GM12865 (cell line): ENCODE measurements at regions not wholly inside any gene's neighbourhood (a gene's known extent, or its start where the extent isn't known, plus 50 kb on each side); places are given as distances from the start of the nearest gene placed in this dataset.

ENCODE experiments used
- DNase-seq: peaks from one replicate; pipeline ENCODE4 v3.0.0; 2010; ENCODE audit warnings: low read depth
- H3K4me3 ChIP-seq: 2 replicates; pipeline ENCODE4 v1.5.1; 2011; ENCODE audit warnings: mild to moderate bottlenecking, low read depth, low read length, control low read depth
- TF ChIP-seq, protein P1 (sequence below): IDR thresholded peaks from 2 replicates; pipeline ENCODE4 v1.5.1; 2011; ENCODE audit warnings: low read length, control low read depth, low read depth, inconsistent platforms; ENCODE audit not compliant: insufficient read depth; ENCODE audit errors: missing control alignments

DNA sequence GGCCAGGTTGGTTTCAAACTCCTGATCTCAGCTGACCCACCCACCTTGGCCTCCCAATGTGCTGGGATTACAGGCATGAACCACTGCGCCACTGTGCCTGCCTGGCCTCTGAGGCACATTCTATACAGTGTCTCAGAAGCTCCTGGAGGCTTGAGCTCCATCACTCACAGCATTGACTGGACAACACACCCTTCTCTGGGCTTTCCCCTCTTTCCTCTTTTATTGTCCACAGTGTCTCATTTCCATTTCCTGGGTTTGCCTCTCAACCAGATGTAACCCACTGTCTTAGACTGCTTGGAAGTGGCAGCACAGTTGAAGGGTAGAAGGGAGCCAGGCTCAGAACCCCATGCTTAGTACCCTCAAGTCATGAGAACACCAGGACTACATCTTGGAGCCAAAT is 208.1 kb downstream of the MTX2 start:
- DNase-seq: no peak
- TF ChIP-seq, protein P1, sequence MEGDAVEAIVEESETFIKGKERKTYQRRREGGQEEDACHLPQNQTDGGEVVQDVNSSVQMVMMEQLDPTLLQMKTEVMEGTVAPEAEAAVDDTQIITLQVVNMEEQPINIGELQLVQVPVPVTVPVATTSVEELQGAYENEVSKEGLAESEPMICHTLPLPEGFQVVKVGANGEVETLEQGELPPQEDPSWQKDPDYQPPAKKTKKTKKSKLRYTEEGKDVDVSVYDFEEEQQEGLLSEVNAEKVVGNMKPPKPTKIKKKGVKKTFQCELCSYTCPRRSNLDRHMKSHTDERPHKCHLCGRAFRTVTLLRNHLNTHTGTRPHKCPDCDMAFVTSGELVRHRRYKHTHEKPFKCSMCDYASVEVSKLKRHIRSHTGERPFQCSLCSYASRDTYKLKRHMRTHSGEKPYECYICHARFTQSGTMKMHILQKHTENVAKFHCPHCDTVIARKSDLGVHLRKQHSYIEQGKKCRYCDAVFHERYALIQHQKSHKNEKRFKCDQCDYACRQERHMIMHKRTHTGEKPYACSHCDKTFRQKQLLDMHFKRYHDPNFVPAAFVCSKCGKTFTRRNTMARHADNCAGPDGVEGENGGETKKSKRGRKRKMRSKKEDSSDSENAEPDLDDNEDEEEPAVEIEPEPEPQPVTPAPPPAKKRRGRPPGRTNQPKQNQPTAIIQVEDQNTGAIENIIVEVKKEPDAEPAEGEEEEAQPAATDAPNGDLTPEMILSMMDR: no peak
- H3K4me3 ChIP-seq: no peak overlapping the region

DNA sequence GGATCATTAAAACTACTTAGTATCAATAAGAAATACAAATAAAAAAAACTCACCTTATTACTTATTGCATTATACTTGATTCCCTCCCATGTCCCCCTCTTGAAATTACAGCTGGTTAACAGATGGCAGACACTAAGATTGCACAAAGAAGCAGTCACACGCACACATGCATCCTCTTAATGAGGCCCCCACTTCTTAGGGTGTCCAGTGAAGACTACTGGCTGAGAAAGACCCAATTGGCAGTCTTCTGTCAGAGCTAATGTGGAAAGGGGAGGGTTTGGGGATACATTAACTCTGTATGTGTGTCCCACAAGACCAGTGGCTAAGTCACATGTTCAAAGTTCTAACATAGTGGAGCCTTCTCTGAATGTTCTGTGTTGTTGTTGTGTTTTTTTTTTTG is 210.7 kb downstream of the MTX2 start:
- H3K4me3 ChIP-seq: no peak overlapping the region
- TF ChIP-seq, protein P1: no peak
- no peak for DNase-seq

DNA sequence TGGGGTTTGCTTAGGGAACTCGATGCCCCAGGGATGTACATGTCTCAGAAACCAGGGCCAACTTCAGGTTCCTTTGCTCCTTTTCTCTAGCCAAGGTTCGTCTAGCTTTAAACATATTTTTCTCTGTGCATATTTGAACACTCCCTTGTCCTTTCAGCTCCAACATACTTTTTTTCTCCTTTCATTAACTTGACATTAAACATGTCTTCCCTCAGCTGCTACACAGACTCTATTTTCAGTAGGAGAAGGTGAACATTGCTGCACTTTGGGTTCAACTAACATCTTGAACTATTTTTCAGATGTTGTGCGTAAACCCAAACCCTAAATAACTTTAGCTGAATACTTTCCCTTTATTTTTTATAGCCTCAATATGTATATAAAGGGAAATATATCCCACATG is 212.9 kb downstream of the MTX2 start:
- TF ChIP-seq, protein P1: no peak
- no peak overlapping the region for H3K4me3 ChIP-seq

DNA sequence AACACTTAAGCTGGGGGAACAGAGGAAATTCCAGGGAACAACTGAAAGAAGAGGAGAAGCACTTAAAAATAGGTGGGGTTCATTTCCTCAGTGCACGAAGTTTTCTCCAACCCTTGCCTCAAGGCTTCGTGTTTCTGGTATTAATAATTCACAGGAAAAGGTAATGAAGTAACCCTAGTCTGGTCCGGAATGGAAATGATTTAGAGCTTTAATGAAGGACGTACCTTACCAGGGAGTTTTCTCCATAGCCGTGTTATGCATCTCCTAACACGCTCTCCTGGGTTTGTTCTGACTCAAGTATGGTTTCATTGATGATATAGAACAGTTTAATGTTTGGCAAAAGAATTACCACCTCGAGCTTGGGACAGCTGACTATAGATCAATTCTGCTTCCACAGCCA is 214.2 kb downstream of the MTX2 start:
- TF ChIP-seq, protein P1: no peak
- DNase-seq: no peak
- H3K4me3 ChIP-seq: no peak overlapping the region

More for the DNA sequence above, 212.9 kb downstream of the MTX2 start:
- no peak for DNase-seq

DNA sequence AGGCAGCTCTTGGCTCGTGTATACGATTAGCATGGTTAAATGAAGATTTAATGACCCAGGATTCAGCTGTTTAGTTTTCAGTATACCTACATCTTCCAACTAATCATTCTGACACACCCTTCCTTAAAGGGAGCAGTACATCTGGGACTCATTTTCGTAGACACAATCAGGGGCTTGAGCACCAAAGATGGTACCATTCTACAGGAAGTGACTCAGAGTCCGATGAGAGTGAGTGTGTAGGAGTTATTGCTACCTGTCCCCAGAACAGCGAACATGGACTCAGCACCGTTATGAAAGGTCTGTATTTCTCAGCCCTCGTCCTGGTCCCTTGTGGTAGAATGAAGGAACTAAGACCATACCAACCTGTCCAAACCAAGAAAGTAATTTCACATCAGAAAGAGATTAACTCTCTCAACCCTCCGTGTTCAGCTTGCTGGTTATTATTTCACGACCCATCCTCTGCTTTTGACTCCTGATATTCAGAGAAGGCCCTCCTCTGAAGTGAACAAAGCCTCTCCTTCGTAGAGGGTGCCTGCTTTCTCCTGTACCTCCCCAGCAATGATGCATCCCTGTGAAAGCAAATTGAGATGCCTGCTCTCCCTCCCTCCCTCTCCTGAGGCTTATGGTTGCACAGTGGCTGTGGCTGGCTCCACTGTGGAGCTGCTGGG is 214.8 kb downstream of the MTX2 start:
- no peak overlapping the region for H3K4me3 ChIP-seq
- TF ChIP-seq, protein P1: no peak
- no peak for DNase-seq

DNA sequence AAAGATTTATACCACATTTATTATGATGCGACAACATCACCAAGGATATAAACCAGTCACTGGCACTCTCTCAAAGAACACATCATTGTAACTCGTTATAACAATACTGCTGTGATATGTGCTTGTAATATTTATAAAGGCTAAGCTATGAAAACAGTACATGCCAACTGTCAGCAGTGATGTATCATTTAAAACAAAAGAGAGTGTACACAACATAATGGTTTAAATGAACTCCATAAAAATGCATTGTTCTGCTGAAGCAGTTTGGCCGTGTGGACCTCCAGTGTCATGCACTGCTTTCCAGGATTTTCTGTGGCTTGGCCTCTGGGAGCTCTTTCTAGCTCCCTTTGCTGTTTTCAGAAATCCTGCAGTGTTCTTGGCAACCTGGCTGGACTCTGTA is 215.6 kb downstream of the MTX2 start:
- H3K4me3 ChIP-seq: no peak overlapping the region
- TF ChIP-seq, protein P1: no peak
- no peak for DNase-seq

DNA sequence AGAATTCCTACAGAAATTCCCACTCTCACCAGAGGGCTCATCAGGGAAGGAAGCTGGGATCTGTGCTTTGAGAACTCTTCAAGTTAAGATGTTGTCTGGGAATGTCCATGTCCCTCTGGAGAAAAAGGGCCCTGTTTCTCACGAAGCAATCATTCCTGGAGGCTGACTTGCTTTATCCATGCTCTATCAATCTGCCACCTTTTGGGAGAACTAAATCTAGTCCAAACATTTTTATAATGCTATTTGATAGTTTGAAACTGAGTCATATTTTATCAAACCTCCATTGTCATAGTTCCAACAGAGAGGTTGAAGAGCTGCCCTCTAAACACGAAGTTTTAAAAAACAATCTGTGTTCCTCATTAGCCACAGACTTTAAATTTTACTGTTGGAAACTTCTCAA is 219.2 kb downstream of the MTX2 start:
- TF ChIP-seq, protein P1: no peak
- no peak for DNase-seq
- H3K4me3 ChIP-seq: no peak overlapping the region
